HAP-1 (cell line): ENCODE measurements at regions not wholly inside any gene's neighbourhood (a gene's known extent, or its start where the extent isn't known, plus 50 kb on each side); places are given as distances from the start of the nearest gene placed in this dataset.

Experiments used
- DNase-seq, 2 experiments: peaks; one replicate each; pipeline ENCODE4 v3.0.0-alpha.2; 2016 to 2020; ENCODE audit warnings: low spot score in 2 of 2
- H3K27me3 ChIP-seq: fragments of 250-450 bp; sonication (Bioruptor Pico); 2 replicates; pipeline ENCODE4 v1.5.1; 2020; ENCODE audit warnings: low read depth, mild to moderate bottlenecking, moderate library complexity
- H3K36me3 ChIP-seq: fragments of 250-450 bp; sonication (Bioruptor Pico); replicated peaks from 2 replicates; pipeline ENCODE4 v1.5.1; 2020; ENCODE audit warnings: mild to moderate bottlenecking
- H3K4me1 ChIP-seq: fragments of 250-450 bp; sonication (Bioruptor Pico); 2 replicates; pipeline ENCODE4 v1.5.1; 2020; ENCODE audit warnings: mild to moderate bottlenecking
- H3K4me3 ChIP-seq: fragments of 250-450 bp; sonication (Bioruptor Pico); 2 replicates; pipeline ENCODE4 v1.5.1; 2020; ENCODE audit warnings: mild to moderate bottlenecking, moderate library complexity
- H3K9me3 ChIP-seq: fragments of 250-450 bp; sonication (Bioruptor Pico); 2 replicates; pipeline ENCODE4 v1.5.1; 2020; ENCODE audit warnings: mild to moderate bottlenecking, moderate library complexity
- in situ Hi-C: fragments of 300-500 bp; cut with MboI; formaldehyde crosslinking; loops from 3 replicates; pipeline ENCODE4 v1.14.3; 2020; ENCODE audit warnings: low sequenced_read_pairs, inconsistent platforms, mixed read lengths

DNA sequence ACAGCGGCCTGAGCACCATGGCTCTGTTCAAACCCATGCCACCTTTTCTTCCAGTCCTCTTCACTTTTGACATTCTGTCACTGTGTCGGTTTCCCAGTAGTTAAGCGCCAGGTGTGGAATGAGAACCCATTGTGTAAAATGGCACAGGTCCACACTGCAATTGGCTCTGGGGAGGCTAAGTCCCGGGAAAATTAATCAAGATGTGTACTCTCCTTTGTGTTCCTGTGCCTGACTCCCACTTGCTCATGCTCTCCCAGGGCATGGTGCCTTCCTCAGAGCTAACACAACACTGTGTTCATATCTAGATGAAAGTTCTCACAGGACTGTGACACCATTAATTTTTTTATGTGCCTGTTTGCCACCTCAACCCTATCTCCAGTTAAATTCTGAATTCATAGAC is 59.0 kb upstream of the BTG3 start:
- no peak for DNase-seq
- H3K9me3 ChIP-seq, result no peaks in the 10 kb centered on the region
- H3K4me1 ChIP-seq, result peaks cover 9% of the 10 kb centered on the region
- in situ Hi-C loops, result no loop called here
- H3K4me3 ChIP-seq, result no peak overlapping the region
- no peaks in the 10 kb centered on the region for H3K36me3 ChIP-seq
- no peaks in the 10 kb centered on the region for H3K27me3 ChIP-seq

DNA sequence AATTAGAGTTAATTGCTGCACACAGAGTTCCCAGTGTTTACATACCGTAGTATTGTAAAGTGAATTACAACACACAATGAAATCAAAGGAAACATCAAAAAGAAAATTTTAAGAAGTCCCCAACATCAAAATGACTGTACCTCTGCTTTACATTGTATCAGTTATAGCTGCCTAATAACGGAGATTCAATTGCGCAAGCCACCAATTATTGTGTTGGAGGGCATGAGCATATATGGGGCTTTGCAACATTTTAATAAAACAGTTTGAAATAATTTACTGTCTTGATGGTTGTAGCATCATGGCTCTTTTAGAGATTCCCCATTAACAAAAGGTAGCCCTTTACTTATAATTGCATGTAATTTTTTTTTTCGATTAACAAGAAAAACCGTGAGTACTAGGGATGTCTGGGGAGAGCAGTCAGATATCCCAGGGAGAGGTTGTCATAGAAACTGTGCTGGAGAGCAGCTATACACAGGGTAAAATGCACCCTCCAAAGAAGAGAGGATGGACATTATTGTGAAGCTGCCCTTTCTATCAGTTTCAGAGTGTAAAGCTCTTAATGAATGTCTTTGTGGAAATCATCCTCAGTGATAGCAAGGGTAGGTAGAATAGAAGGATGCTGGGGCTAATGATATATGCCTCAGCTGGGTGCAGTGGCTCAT is 55.9 kb upstream of the BTG3 start:
- DNase-seq, result no peak
- Histone ChIP-seq H3K9me3 (no peaks in the 10 kb centered on the region), H3K4me1 (peaks cover 7% of the 10 kb centered on the region), H3K36me3 (no peaks in the 10 kb centered on the region), H3K27me3 (no peaks in the 10 kb centered on the region; the same call in 1 of the 2 replicates), H3K4me3 (no peak overlapping the region)
- in situ Hi-C loops, result no loop called here

DNA sequence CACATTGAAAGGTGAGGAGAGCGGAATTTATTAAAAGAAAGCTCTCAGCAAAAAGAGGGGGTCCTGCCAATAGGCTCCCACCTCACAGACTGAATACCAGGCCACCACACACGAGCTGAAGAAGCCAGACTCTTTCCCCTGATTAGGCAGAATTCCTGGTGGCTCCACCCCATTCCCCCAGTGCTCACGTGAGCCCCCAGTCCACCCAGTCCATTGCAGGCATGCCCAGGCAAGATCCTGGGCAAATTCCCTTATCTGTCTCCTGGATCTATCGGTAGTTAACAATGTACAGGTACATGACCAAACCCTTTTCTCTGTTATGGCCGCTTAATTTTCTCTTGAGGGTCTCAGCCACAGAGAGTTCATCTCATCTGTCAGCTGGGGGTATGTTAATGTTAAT is 54.6 kb upstream of the BTG3 start:
- H3K36me3 ChIP-seq, result no peaks in the 10 kb centered on the region
- H3K9me3 ChIP-seq, result no peaks in the 10 kb centered on the region
- no peaks in the 10 kb centered on the region for H3K4me1 ChIP-seq
- no peak overlapping the region for H3K4me3 ChIP-seq
- in situ Hi-C loops, result no loop called here
- peak in 1 of 2 experiments; percentile 22 for DNase-seq
- no peaks in the 10 kb centered on the region; the same call in 1 of the 2 replicates for H3K27me3 ChIP-seq
